ENCODE measurements at regions not wholly inside any gene's neighbourhood (a gene's known extent, or its start where the extent isn't known, plus 50 kb on each side); places are given as distances from the start of the nearest gene placed in this dataset.

GRCh38 chr9:81445331-81445921 lies 243.9 kb downstream of the TLE1 start:
- no peak for TF ChIP-seq CTCF (IDR thresholded peaks at IDR 0.05)
- no peak for TF ChIP-seq POLR2A (IDR thresholded peaks at IDR 0.05)

Measured in sigmoid colon (tissue), 3 donors.